HG03442 (cell line): ENCODE measurements at regions not wholly inside any gene's neighbourhood (a gene's known extent, or its start where the extent isn't known, plus 50 kb on each side); places are given as distances from the start of the nearest gene placed in this dataset.
A peak's percentile ranks its signal among the peaks of the same experiment; 100 is the strongest.
"Not testable (repeated sequence)": the region's sequence is repeated elsewhere in the genome, so short reads cannot be mapped to it uniquely, and the experiment has no call there.

Experiments used
- ATAC-seq: cut with Tn5 transposase; IDR thresholded peaks from one replicate; pipeline ENCODE4 v1.9.1; 2021; ENCODE audit warnings: mild to moderate bottlenecking, moderate library complexity; ENCODE audit not compliant: unreplicated experiment

- ATAC-seq = no peak
Measured at GRCh38 chr2:241956521-241957110, 87.1 kb downstream of the RTP5 start.

- ATAC-seq = no peak
Measured at GRCh38 chr2:241957276-241957675, 87.7 kb downstream of the RTP5 start.

GRCh38 chr2:241958818-241959545 is 89.5 kb downstream of the RTP5 start:
- no peak for ATAC-seq

- ATAC-seq = no peak
Measured at GRCh38 chr2:241959751-241960269, 90.3 kb downstream of the RTP5 start.

- no peak for ATAC-seq
Measured at GRCh38 chr2:241961454-241961853, 91.9 kb downstream of the RTP5 start.

GRCh38 chr2:241964133-241964532 is 94.6 kb downstream of the RTP5 start:
- ATAC-seq = no peak

GRCh38 chr2:241965931-241966412 is 96.4 kb downstream of the RTP5 start:
- ATAC-seq = peak; percentile 76

- no peak for ATAC-seq
Measured at GRCh38 chr2:241966647-241967466, 97.3 kb downstream of the RTP5 start.

GRCh38 chr2:241967467-241968144 is 98.1 kb downstream of the RTP5 start:
- ATAC-seq = no peak

- no peak for ATAC-seq
Measured at GRCh38 chr2:241968417-241968816, 98.9 kb downstream of the RTP5 start.

- ATAC-seq = not testable (repeated sequence)
Measured at GRCh38 chr2:241969182-241969581, 99.7 kb downstream of the RTP5 start.

GRCh38 chr2:241970716-241971115 is 101.2 kb downstream of the RTP5 start:
- no peak for ATAC-seq

GRCh38 chr2:241974096-241974495 is 104.6 kb downstream of the RTP5 start:
- no peak for ATAC-seq

GRCh38 chr2:241974851-241975592 is 105.5 kb downstream of the RTP5 start:
- no peak for ATAC-seq

- ATAC-seq = no peak
Measured at GRCh38 chr2:241975593-241976284, 106.2 kb downstream of the RTP5 start.

- ATAC-seq = no peak
Measured at GRCh38 chr2:241976296-241976695, 106.8 kb downstream of the RTP5 start.

- ATAC-seq = no peak
Measured at GRCh38 chr2:241977557-241978300, 108.2 kb downstream of the RTP5 start.

GRCh38 chr2:241978670-241979069 is 109.1 kb downstream of the RTP5 start:
- no peak for ATAC-seq

GRCh38 chr2:241980193-241980592 is 110.7 kb downstream of the RTP5 start:
- ATAC-seq = no peak
